Loucy (cell line): ENCODE measurements at regions not wholly inside any gene's neighbourhood (a gene's known extent, or its start where the extent isn't known, plus 50 kb on each side); places are given as distances from the start of the nearest gene placed in this dataset.

Experiments used
- CTCF ChIP-seq: fragments of 200-600 bp; sonication (generic); conservative IDR thresholded peaks from 2 replicates; pipeline ENCODE4 v1.5.1; 2014; ENCODE audit warnings: mild to moderate bottlenecking, antibody characterized with exemption, low read length
- EZH2phosphoT487 ChIP-seq: fragments of 200-600 bp; IDR thresholded peaks from 2 replicates; pipeline ENCODE4 v1.6.1; 2018; ENCODE audit warnings: antibody characterized with exemption, mild to moderate bottlenecking, moderate library complexity, borderline replicate concordance

- no peak for TF ChIP-seq CTCF
- no peak for TF ChIP-seq EZH2phosphoT487
Measured at GRCh38 chr12:127013197-127013596, 1253.8 kb upstream of the TMEM132C start.
